B cell (primary cell): ENCODE measurements at regions not wholly inside any gene's neighbourhood (a gene's known extent, or its start where the extent isn't known, plus 50 kb on each side); places are given as distances from the start of the nearest gene placed in this dataset.

Source experiments
- EZH2 ChIP-seq: IDR thresholded peaks from 2 replicates; pipeline ENCODE4 v1.6.1; 2012; ENCODE audit warnings: borderline replicate concordance, low read depth, mild to moderate bottlenecking, moderate library complexity, low read length; ENCODE audit not compliant: insufficient read depth, poor library complexity, severe bottlenecking
- TF ChIP-seq, protein P1 (sequence below): fragments of 200-600 bp; IDR thresholded peaks from one replicate; pipeline ENCODE4 v1.8.0; 2022; ENCODE audit warnings: antibody characterized with exemption, mild to moderate bottlenecking

DNA sequence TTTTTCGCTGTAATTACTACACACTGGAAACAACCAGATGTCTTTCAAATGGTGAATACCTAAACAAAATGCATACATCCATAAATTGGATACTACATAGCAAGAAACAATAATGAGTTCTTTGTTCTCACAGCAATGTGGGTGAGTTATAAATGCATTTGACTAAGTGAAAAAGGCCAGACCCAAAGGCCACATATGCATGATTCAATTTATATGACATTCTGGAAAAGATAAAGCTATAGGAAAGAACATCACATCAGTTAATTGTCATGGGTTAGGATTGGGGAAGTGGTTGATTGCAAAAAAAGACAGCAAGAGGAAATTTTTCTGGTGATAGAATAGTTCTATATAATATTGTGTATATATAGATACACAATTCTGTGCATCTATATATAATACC, 198.9 kb downstream of the CYLC2 start:
- TF ChIP-seq, protein P1, sequence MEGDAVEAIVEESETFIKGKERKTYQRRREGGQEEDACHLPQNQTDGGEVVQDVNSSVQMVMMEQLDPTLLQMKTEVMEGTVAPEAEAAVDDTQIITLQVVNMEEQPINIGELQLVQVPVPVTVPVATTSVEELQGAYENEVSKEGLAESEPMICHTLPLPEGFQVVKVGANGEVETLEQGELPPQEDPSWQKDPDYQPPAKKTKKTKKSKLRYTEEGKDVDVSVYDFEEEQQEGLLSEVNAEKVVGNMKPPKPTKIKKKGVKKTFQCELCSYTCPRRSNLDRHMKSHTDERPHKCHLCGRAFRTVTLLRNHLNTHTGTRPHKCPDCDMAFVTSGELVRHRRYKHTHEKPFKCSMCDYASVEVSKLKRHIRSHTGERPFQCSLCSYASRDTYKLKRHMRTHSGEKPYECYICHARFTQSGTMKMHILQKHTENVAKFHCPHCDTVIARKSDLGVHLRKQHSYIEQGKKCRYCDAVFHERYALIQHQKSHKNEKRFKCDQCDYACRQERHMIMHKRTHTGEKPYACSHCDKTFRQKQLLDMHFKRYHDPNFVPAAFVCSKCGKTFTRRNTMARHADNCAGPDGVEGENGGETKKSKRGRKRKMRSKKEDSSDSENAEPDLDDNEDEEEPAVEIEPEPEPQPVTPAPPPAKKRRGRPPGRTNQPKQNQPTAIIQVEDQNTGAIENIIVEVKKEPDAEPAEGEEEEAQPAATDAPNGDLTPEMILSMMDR: no peak
- no peak for TF ChIP-seq EZH2
